H1 (cell line): ENCODE measurements at regions not wholly inside any gene's neighbourhood (a gene's known extent, or its start where the extent isn't known, plus 50 kb on each side); places are given as distances from the start of the nearest gene placed in this dataset.
"Not testable (repeated sequence)": the region's sequence is repeated elsewhere in the genome, so short reads cannot be mapped to it uniquely, and the experiment has no call there.

Source experiments
- CTCF ChIA-PET: fragments of 300-600 bp; sonication (Branson Sonifier 250); formaldehyde crosslinking; loops from one replicate; lab custom pipeline; 2021; ENCODE audit not compliant: partially characterized antibody; lab: Charles Lee
- POLR2A ChIA-PET: fragments of 300-600 bp; sonication (Branson Sonifier 250); formaldehyde crosslinking; loops from one replicate; lab custom pipeline; 2021; ENCODE audit warnings: inconsistent platforms; ENCODE audit not compliant: partially characterized antibody; lab: Charles Lee
- DNase-seq, 2 experiments: peaks; one replicate each; pipeline versions ENCODE4 v3.0.0 to v3.0.0-alpha.2; 2010 to 2022; ENCODE audit warnings: low spot score in 2 of 2, low read depth in 1 of 2, mixed read lengths in 1 of 2
- FAIRE-seq: peaks from 2 replicates; lab custom pipeline; 2011; peaks lifted over from hg19 to GRCh38; lab: Jason Lieb, UNC
- H2AFZ ChIP-seq: 2 replicates; pipeline ENCODE4 v1.8.1; 2012; ENCODE audit warnings: low read length, inconsistent platforms
- H2AK5ac ChIP-seq: 2 replicates; pipeline ENCODE4 v1.6.1; 2013; ENCODE audit warnings: low read depth, low read length
- H2BK120ac ChIP-seq: replicated peaks from 2 replicates; pipeline ENCODE3; 2013; ENCODE audit warnings: low read depth, low read length, inconsistent platforms
- H2BK12ac ChIP-seq: 2 replicates; pipeline ENCODE4 v1.6.1; 2013; ENCODE audit warnings: low read depth, low read length
- H2BK15ac ChIP-seq: 2 replicates; pipeline ENCODE4 v1.6.1; 2013; ENCODE audit warnings: low read length
- H2BK20ac ChIP-seq: 2 replicates; pipeline ENCODE4 v1.6.1; 2013; ENCODE audit warnings: low read length
- H2BK5ac ChIP-seq: 2 replicates; pipeline ENCODE4 v1.6.1; 2013; ENCODE audit warnings: low read depth, low read length
- H3K14ac ChIP-seq: 2 replicates; pipeline ENCODE4 v1.6.1; 2013; ENCODE audit warnings: inconsistent platforms; ENCODE audit not compliant: insufficient read length
- H3K18ac ChIP-seq: 2 replicates; pipeline ENCODE4 v1.6.1; 2013; ENCODE audit warnings: low read length; ENCODE audit errors: extremely low read depth
- H3K23ac ChIP-seq: 2 replicates; pipeline ENCODE4 v1.6.1; 2013; ENCODE audit warnings: inconsistent platforms; ENCODE audit not compliant: insufficient read length
- H3K23me2 ChIP-seq: 2 replicates; pipeline ENCODE4 v1.6.1; 2013; ENCODE audit warnings: low read depth, low read length
- H3K27ac ChIP-seq: 2 replicates; pipeline ENCODE4 v1.6.1; 2011; ENCODE audit warnings: low read depth, low read length, inconsistent platforms
- H3K27me3 ChIP-seq, 4 experiments: replicated peaks in 1 of 4; 1 replicate in 1 of 4; 2 replicates in 3 of 4; pipeline versions ENCODE4 v1.6.1 to v1.8.1; 2011 to 2013; ENCODE audit warnings: low read length in 3 of 4, mild to moderate bottlenecking in 3 of 4, inconsistent platforms in 2 of 4, mixed read lengths in 2 of 4, moderate library complexity in 1 of 4; ENCODE audit not compliant: control insufficient read depth in 3 of 4, insufficient read depth in 3 of 4; ENCODE audit errors: extremely low read depth in 1 of 4
- H3K36me3 ChIP-seq, 4 experiments: 2 replicates each; pipeline versions ENCODE4 v1.6.1 to v1.8.1; 2011 to 2013; ENCODE audit warnings: mild to moderate bottlenecking in 4 of 4, low read length in 3 of 4, moderate library complexity in 2 of 4, control low read depth in 1 of 4, inconsistent platforms in 1 of 4; ENCODE audit not compliant: insufficient read depth in 4 of 4, control insufficient read depth in 2 of 4
- H3K4ac ChIP-seq: replicated peaks from 2 replicates; pipeline ENCODE3; 2013; ENCODE audit warnings: low read length, low read depth, mixed read lengths, inconsistent platforms; ENCODE audit not compliant: insufficient read length
- H3K4me1 ChIP-seq, 4 experiments: replicated peaks in 1 of 4; 1 replicate in 1 of 4; 2 replicates in 3 of 4; pipeline versions ENCODE4 v1.6.1 to v1.8.1; 2011 to 2013; ENCODE audit warnings: low read length in 3 of 4, inconsistent platforms in 2 of 4, mixed read lengths in 1 of 4; ENCODE audit not compliant: insufficient read depth in 4 of 4, control insufficient read depth in 3 of 4
- H3K4me2 ChIP-seq, 2 experiments: 2 replicates each; pipeline versions ENCODE4 v1.6.1 to v1.8.1; 2011 to 2013; ENCODE audit warnings: low read depth in 2 of 2, low read length in 2 of 2, control low read depth in 1 of 2, inconsistent platforms in 1 of 2, mild to moderate bottlenecking in 1 of 2; ENCODE audit not compliant: insufficient read depth in 1 of 2
- H3K4me3 ChIP-seq, 4 experiments: fragments of 200-600, 300-600 bp in 1 of 4; sonication (generic), shearing (Covaris generic), sonication (Bioruptor Twin) in 1 of 4; 2 replicates each; pipeline versions ENCODE4 v1.5.1 to v1.8.1; 2011 to 2016; ENCODE audit warnings: low read length in 4 of 4, low read depth in 3 of 4, control low read depth in 2 of 4, inconsistent platforms in 2 of 4, mild to moderate bottlenecking in 2 of 4, mixed read lengths in 1 of 4, moderate library complexity in 1 of 4; ENCODE audit not compliant: insufficient read depth in 2 of 4; ENCODE audit errors: extremely low read depth in 1 of 4
- H3K56ac ChIP-seq: replicated peaks from 2 replicates; pipeline ENCODE3; 2013; ENCODE audit warnings: low read depth, mild to moderate bottlenecking, mixed read lengths, low read length, inconsistent platforms; ENCODE audit not compliant: insufficient read length
- H3K79me1 ChIP-seq: 2 replicates; pipeline ENCODE4 v1.6.1; 2013; ENCODE audit warnings: low read depth, low read length, control low read depth
- H3K79me2 ChIP-seq, 2 experiments: 2 replicates each; pipeline versions ENCODE4 v1.6.1 to v1.8.1; 2012 to 2013; ENCODE audit warnings: low read length in 2 of 2, mild to moderate bottlenecking in 2 of 2, inconsistent platforms in 1 of 2; ENCODE audit not compliant: insufficient read depth in 2 of 2, control insufficient read depth in 1 of 2
- H3K9ac ChIP-seq, 4 experiments: replicated peaks in 1 of 4; 1 replicate in 1 of 4; 2 replicates in 3 of 4; pipeline versions ENCODE4 v1.6.1 to v1.8.1; 2011 to 2013; ENCODE audit warnings: low read depth in 3 of 4, low read length in 3 of 4, control low read depth in 2 of 4, mild to moderate bottlenecking in 2 of 4, moderate library complexity in 2 of 4, inconsistent platforms in 1 of 4; ENCODE audit errors: extremely low read depth in 1 of 4
- H3K9me3 ChIP-seq, 2 experiments: 2 replicates each; pipeline versions ENCODE4 v1.6.1 to v1.8.1; 2012 to 2013; ENCODE audit warnings: mild to moderate bottlenecking in 2 of 2, moderate library complexity in 2 of 2, control low read depth in 1 of 2, inconsistent platforms in 1 of 2, low read depth in 1 of 2, low read length in 1 of 2, mixed read lengths in 1 of 2; ENCODE audit not compliant: insufficient read depth in 2 of 2
- H4K20me1 ChIP-seq, 2 experiments: replicated peaks in 1 of 2; 2 replicates each; pipeline versions ENCODE3 to v1.8.1; 2011 to 2013; ENCODE audit warnings: inconsistent platforms in 2 of 2, low read length in 2 of 2, mild to moderate bottlenecking in 1 of 2; ENCODE audit not compliant: insufficient read depth in 2 of 2, control insufficient read depth in 1 of 2
- H4K5ac ChIP-seq: 2 replicates; pipeline ENCODE4 v1.6.1; 2013; ENCODE audit warnings: low read length, low read depth, mixed read lengths, inconsistent platforms; ENCODE audit not compliant: insufficient read length
- H4K8ac ChIP-seq: 2 replicates; pipeline ENCODE4 v1.8.0; 2013; ENCODE audit warnings: mild to moderate bottlenecking, moderate library complexity, low read length, inconsistent platforms; ENCODE audit not compliant: insufficient read depth; ENCODE audit errors: extremely low read depth
- H4K91ac ChIP-seq: replicated peaks from 2 replicates; pipeline ENCODE3; 2013; ENCODE audit warnings: low read length, mixed read lengths, inconsistent platforms; ENCODE audit not compliant: insufficient read length
- RAD21 ChIP-seq, 2 experiments: IDR thresholded peaks in 1 of 2; conservative IDR thresholded peaks in 1 of 2; 2 replicates each; pipeline ENCODE4 v1.6.1; 2011; ENCODE audit warnings: low read depth in 2 of 2, low read length in 2 of 2, improper control_type of control experiment in 1 of 2, inconsistent platforms in 1 of 2, mild to moderate bottlenecking in 1 of 2, moderate library complexity in 1 of 2
- WGBS, 2 experiments: shearing (Covaris generic) in 1 of 2; methylation state at CpG; one replicate each; pipeline versions ENCODE4 v1.1.6 to v1.1.7; 2013 to 2015; ENCODE audit warnings: low lambda C conversion rate in 2 of 2, mixed read lengths in 2 of 2, inconsistent platforms in 1 of 2, low coverage in 1 of 2, missing lambda C conversion rate in 1 of 2; ENCODE audit not compliant: insufficient replicate concordance in 2 of 2, insufficient coverage in 1 of 2, insufficient read length in 1 of 2; ENCODE audit errors: extremely low coverage in 1 of 2, missing lambda C conversion rate in 1 of 2; 5-methylcytosine and 5-hydroxymethylcytosine counted together

- H3K14ac ChIP-seq, H4K20me1 ChIP-seq, H3K27ac ChIP-seq, H3K4me3 ChIP-seq, H2BK5ac ChIP-seq, H3K23me2 ChIP-seq, H3K4ac ChIP-seq, H3K56ac ChIP-seq, FAIRE-seq, H2BK15ac ChIP-seq, DNase-seq, H3K79me2 ChIP-seq, H3K36me3 ChIP-seq, H2BK120ac ChIP-seq, H3K79me1 ChIP-seq, H3K9me3 ChIP-seq, H3K23ac ChIP-seq, H4K91ac ChIP-seq, H3K18ac ChIP-seq, H2AK5ac ChIP-seq, H4K8ac ChIP-seq, H3K9ac ChIP-seq, H3K4me1 ChIP-seq, H3K27me3 ChIP-seq, H2BK12ac ChIP-seq, H3K4me2 ChIP-seq, H4K5ac ChIP-seq, H2BK20ac ChIP-seq, H2AFZ ChIP-seq: not testable (repeated sequence)
- 72% methylated on average over 17 of the region's 17 CpGs; no CpG with 5 or more reads in 1 of the 2 experiments for WGBS, 2 experiments
- ChIA-PET CTCF (interaction anchor here (0.7 to 3.0 kb wide), 26 partner anchors 9 to 446 kb away, joined by 3 to 21 read pairs (median 3); partner anchors contain the start of gene ADRA2C), POLR2A (interaction anchor here (0.6 kb wide), 1 partner anchor 194 kb away, joined by 3 read pairs; no protein-coding TSS in a partner anchor)
- TF ChIP-seq RAD21 (IDR thresholded peaks at IDR 0.05 in 1 of 2, conservative IDR thresholded peaks at IDR 0.05 in 1 of 2; ENCODE audit: low read depth in 2 of 2, low read length in 2 of 2) = peak; percentile 39 to 41; a peak in 1 of 4 replicates
These were observed 175.7 kb downstream of the ADRA2C start for GRCh38 chr4:3941735-3942522.
